Fibroblast of lung (primary cell): ENCODE measurements at regions not wholly inside any gene's neighbourhood (a gene's known extent, or its start where the extent isn't known, plus 50 kb on each side); places are given as distances from the start of the nearest gene placed in this dataset.

Experiments used
- EZH2 ChIP-seq: IDR thresholded peaks from 2 replicates; pipeline ENCODE4 v1.5.1; 2012; ENCODE audit warnings: low read length, control low read depth, mild to moderate bottlenecking; ENCODE audit errors: missing control alignments
- TF ChIP-seq, protein P1 (sequence below), 2 donors: IDR thresholded peaks in 1 of 2; conservative IDR thresholded peaks in 1 of 2; 1 replicate in 1 of 2; 2 replicates in 1 of 2; pipeline ENCODE4 v1.5.1; 2011 to 2012; ENCODE audit warnings: low read length in 2 of 2, control low read depth in 1 of 2, inconsistent platforms in 1 of 2, low read depth in 1 of 2, mild to moderate bottlenecking in 1 of 2

DNA sequence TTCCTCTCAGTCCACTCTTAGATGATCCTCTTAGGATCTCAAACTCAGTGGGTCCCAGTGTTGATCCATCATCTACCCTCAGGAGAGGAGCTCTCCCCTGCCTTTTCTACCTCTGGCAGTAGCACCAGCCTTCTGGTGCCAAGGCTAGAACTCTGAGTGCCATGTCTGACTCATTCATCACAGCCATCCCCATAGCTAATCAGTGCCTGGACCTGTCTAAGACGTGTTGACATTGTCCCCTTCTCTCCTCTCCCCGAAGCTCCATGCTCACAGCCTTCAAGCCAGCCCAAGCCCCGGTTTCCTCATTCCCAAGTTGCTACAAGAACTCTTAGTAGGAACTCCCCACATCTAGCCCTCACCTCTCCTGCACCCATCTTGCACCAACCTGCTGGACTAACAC is 73.5 kb upstream of the GRIN2A start:
- TF ChIP-seq, protein P1, sequence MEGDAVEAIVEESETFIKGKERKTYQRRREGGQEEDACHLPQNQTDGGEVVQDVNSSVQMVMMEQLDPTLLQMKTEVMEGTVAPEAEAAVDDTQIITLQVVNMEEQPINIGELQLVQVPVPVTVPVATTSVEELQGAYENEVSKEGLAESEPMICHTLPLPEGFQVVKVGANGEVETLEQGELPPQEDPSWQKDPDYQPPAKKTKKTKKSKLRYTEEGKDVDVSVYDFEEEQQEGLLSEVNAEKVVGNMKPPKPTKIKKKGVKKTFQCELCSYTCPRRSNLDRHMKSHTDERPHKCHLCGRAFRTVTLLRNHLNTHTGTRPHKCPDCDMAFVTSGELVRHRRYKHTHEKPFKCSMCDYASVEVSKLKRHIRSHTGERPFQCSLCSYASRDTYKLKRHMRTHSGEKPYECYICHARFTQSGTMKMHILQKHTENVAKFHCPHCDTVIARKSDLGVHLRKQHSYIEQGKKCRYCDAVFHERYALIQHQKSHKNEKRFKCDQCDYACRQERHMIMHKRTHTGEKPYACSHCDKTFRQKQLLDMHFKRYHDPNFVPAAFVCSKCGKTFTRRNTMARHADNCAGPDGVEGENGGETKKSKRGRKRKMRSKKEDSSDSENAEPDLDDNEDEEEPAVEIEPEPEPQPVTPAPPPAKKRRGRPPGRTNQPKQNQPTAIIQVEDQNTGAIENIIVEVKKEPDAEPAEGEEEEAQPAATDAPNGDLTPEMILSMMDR (conservative IDR thresholded peaks at IDR 0.05 in 1 of 2, IDR thresholded peaks at IDR 0.05 in 1 of 2; ENCODE audit: low read depth in 1 of 2, low read length in 2 of 2): no peak
- TF ChIP-seq EZH2: no peak
